Mesodermal cell (in vitro differentiated cells): ENCODE measurements at regions not wholly inside any gene's neighbourhood (a gene's known extent, or its start where the extent isn't known, plus 50 kb on each side); places are given as distances from the start of the nearest gene placed in this dataset.

Experiments
- H3K27ac ChIP-seq: 2 replicates; pipeline ENCODE4 v1.7.0; 2013; ENCODE audit warnings: mild to moderate bottlenecking, low read depth, low read length, moderate library complexity; ENCODE audit not compliant: severe bottlenecking
- H3K36me3 ChIP-seq: 2 replicates; pipeline ENCODE4 v1.7.1; 2013; ENCODE audit warnings: mild to moderate bottlenecking, low read length, moderate library complexity; ENCODE audit not compliant: control insufficient read depth, insufficient read depth
- H3K4me1 ChIP-seq: one replicate; pipeline ENCODE4 v1.7.1; 2013; ENCODE audit warnings: mild to moderate bottlenecking, low read length; ENCODE audit not compliant: insufficient read depth, control insufficient read depth, poor library complexity, severe bottlenecking
- H3K4me3 ChIP-seq: 2 replicates; pipeline ENCODE4 v1.7.0; 2013; ENCODE audit warnings: low read length, control low read depth, mild to moderate bottlenecking; ENCODE audit not compliant: insufficient read depth, poor library complexity, severe bottlenecking; ENCODE audit errors: extremely low read depth
- H3K9me3 ChIP-seq: 2 replicates; pipeline ENCODE4 v1.7.1; 2013; ENCODE audit warnings: mild to moderate bottlenecking, low read length, moderate library complexity; ENCODE audit not compliant: control insufficient read depth
- WGBS, 2 experiments: methylation state at CpG; one replicate each; pipeline ENCODE4 v1.1.5; 2013; ENCODE audit warnings: missing lambda C conversion rate in 2 of 2; ENCODE audit not compliant: insufficient coverage in 2 of 2; 5-methylcytosine and 5-hydroxymethylcytosine counted together

- H3K4me1 ChIP-seq, result no peaks in the 10 kb centered on the region
- no peaks in the 10 kb centered on the region for H3K9me3 ChIP-seq
- H3K4me3 ChIP-seq, result no peak overlapping the region
- H3K36me3 ChIP-seq, result no peaks in the 10 kb centered on the region
- H3K27ac ChIP-seq, result no peak overlapping the region
Measured at GRCh38 chr12:91968076-91968776, 177.4 kb downstream of the BTG1 start.

GRCh38 chr12:91967590-91967989 lies 178.1 kb downstream of the BTG1 start:
- Histone ChIP-seq H3K27ac (no peak overlapping the region), H3K4me3 (no peak overlapping the region), H3K9me3 (no peaks in the 10 kb centered on the region), H3K36me3 (no peaks in the 10 kb centered on the region), H3K4me1 (no peaks in the 10 kb centered on the region)
- 100% methylated on average over 1 of the region's 1 CpG for WGBS, 2 experiments

DNA sequence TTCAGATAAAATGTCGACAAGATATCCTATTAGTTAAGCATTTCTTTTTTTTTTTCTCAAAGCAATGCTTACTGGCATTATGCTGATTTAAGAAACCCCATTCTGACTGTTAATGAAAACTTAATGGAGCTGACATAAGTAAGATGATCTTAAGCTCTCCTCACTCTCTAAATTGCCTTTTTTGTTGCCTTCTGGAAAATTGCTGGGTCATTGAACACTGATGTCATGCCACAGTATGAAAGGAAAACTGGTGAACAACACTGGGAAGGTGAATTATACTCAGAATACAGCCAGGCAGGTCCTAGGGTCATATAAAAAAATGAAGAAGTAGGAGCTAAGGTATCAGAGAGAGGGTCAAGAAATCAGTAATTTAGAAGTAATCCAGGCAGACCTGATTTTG lies 179.9 kb downstream of the BTG1 start:
- Histone ChIP-seq H3K36me3 (no peaks in the 10 kb centered on the region), H3K4me1 (no peaks in the 10 kb centered on the region), H3K9me3 (no peaks in the 10 kb centered on the region), H3K4me3 (no peak overlapping the region), H3K27ac (no peak overlapping the region)
- WGBS, 2 experiments, result no CpG with 5 or more reads among the region's 1 CpG

GRCh38 chr12:91964501-91964900 lies 181.1 kb downstream of the BTG1 start:
- Histone ChIP-seq H3K9me3 (no peaks in the 10 kb centered on the region), H3K4me1 (no peaks in the 10 kb centered on the region), H3K36me3 (no peaks in the 10 kb centered on the region), H3K27ac (no peak overlapping the region), H3K4me3 (no peak overlapping the region)
- 100% methylated on average over 1 of the region's 1 CpG for WGBS, 2 experiments

DNA sequence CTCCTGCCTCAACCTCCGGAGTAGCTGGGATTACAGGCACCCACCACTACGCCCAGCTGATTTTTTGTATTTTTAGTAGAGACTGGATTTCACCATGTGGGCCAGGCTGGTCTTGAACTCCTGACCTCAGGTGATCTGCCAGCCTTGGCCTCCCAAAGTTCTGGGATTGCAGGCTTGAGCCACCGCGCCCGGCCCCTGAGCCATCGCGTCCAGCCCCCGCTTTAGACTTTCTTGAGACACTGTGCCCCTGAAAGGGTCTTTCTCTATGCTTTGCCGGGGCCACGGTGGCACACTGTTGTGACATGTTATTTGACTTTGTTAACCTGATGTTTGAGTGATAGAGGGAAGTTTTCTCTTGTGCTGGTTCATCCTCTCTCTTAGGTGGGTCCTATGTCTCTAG lies 186.4 kb downstream of the BTG1 start:
- Histone ChIP-seq H3K36me3 (no peaks in the 10 kb centered on the region), H3K27ac (no peak overlapping the region), H3K9me3 (no peaks in the 10 kb centered on the region), H3K4me1 (no peaks in the 10 kb centered on the region), H3K4me3 (no peak overlapping the region)
- WGBS, 2 experiments, result 91 to 97% methylated on average over 8 to 9 of the region's 10 CpGs

DNA sequence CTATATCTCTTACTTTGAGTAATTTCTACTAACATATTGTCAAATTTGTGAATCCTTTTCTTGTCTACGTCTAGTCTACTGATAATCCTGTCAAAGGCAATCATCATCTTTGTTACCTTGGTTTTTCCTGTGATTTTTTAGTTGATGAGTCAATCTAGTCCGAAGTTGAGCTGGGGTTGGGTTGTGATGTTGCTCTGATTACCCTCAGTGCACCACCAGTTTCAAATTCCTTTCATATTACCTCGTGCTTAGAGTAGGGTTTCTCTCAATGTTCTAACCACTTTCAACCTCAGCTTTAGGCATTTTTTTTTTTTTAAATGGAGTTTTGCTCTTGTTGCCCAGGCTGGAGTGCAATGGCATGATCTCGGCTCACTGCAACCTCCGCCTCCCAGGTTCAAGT lies 186.8 kb downstream of the BTG1 start:
- Histone ChIP-seq H3K4me1 (no peaks in the 10 kb centered on the region), H3K36me3 (no peaks in the 10 kb centered on the region), H3K9me3 (no peaks in the 10 kb centered on the region), H3K27ac (no peak overlapping the region), H3K4me3 (no peak overlapping the region)
- WGBS, 2 experiments, result no CpG with 5 or more reads among the region's 5 CpGs

DNA sequence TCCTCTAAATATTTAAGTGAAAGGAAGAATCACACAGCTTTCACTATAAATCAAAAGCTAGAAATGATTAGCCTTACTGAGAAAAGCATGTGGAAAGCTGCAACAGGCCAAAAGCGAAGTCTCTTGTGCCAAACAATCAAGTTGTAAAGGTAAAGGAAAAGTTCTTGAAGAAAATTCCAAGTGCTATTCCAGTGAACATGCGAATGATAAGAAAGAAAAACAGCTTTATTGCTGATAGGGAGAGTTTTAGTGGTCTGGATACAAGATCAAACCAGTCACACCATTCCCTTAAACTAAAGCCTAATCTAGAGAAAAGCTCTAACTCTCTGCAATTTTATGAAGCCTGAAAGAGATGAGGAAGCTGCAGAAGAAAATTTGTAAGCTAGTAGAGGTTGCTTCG lies 190.9 kb downstream of the BTG1 start:
- WGBS, 2 experiments, result 89 to 100% methylated on average over 1 of the region's 3 CpGs
- no peak overlapping the region for H3K27ac ChIP-seq

GRCh38 chr12:91954326-91954725 lies 191.3 kb downstream of the BTG1 start:
- no peaks in the 10 kb centered on the region for H3K36me3 ChIP-seq
- H3K4me3 ChIP-seq, result no peak overlapping the region
- no peaks in the 10 kb centered on the region for H3K4me1 ChIP-seq
- no peaks in the 10 kb centered on the region for H3K9me3 ChIP-seq
- H3K27ac ChIP-seq, result no peak overlapping the region
- 59 to 67% methylated on average over 3 to 4 of the region's 4 CpGs for whole genome bisulfite sequencing, 2 experiments

More for the DNA sequence above, 190.9 kb downstream of the BTG1 start:
- Histone ChIP-seq H3K4me1 (no peaks in the 10 kb centered on the region), H3K9me3 (no peaks in the 10 kb centered on the region), H3K4me3 (no peak overlapping the region), H3K36me3 (no peaks in the 10 kb centered on the region)

DNA sequence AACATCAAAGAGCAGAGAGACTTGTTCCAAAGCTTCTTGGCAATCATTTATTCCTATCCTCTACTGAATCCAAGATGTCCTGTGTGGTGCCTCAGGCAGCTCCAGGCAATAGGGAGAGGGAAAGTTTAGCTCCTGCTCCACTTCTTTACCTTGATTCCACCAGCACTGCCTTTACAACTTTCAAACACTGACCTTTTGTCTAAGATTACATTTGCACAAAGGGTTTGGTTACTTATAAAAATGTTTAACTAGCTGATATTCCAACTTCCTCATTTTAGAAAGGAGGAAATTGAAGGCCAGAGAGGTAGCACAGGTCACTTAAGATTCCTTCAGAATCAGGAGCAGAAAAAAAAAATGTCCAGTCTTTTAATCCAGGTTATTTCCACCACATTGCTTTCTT lies 192.7 kb downstream of the BTG1 start:
- Histone ChIP-seq H3K4me1 (no peaks in the 10 kb centered on the region), H3K4me3 (no peak overlapping the region), H3K27ac (no peak overlapping the region), H3K36me3 (no peaks in the 10 kb centered on the region), H3K9me3 (no peaks in the 10 kb centered on the region)

GRCh38 chr12:91951571-91951970 lies 194.1 kb downstream of the BTG1 start:
- Histone ChIP-seq H3K9me3 (no peaks in the 10 kb centered on the region), H3K36me3 (no peaks in the 10 kb centered on the region), H3K4me3 (no peak overlapping the region), H3K27ac (no peak overlapping the region), H3K4me1 (no peaks in the 10 kb centered on the region)
- 89% methylated on average over 4 to 5 of the region's 5 CpGs for WGBS, 2 experiments

- Histone ChIP-seq H3K36me3 (no peaks in the 10 kb centered on the region), H3K9me3 (no peaks in the 10 kb centered on the region)
- 86 to 100% methylated on average over 2 of the region's 3 CpGs for WGBS, 2 experiments
Measured at GRCh38 chr12:91948504-91948903, 197.1 kb downstream of the BTG1 start.

More at GRCh38 chr12:91948504-91948903, 197.1 kb downstream of the BTG1 start:
- Histone ChIP-seq H3K27ac (no peak overlapping the region), H3K4me3 (no peak overlapping the region), H3K4me1 (no peaks in the 10 kb centered on the region)
